GM19372 (cell line): ENCODE measurements at regions not wholly inside any gene's neighbourhood (a gene's known extent, or its start where the extent isn't known, plus 50 kb on each side); places are given as distances from the start of the nearest gene placed in this dataset.
"Not testable (repeated sequence)": the region's sequence is repeated elsewhere in the genome, so short reads cannot be mapped to it uniquely, and the experiment has no call there.

Source experiments
- ATAC-seq: cut with Tn5 transposase; IDR thresholded peaks from one replicate; pipeline ENCODE4 v1.9.1; 2021; ENCODE audit warnings: mild to moderate bottlenecking, low read depth, moderate library complexity; ENCODE audit not compliant: unreplicated experiment

- ATAC-seq, result no peak
These were observed 138.6 kb downstream of the ARL4A start for GRCh38 chr7:12826079-12826478.

- no peak for ATAC-seq
These were observed 139.9 kb downstream of the ARL4A start for GRCh38 chr7:12827219-12827821.

- no peak for ATAC-seq
These were observed 140.5 kb downstream of the ARL4A start for GRCh38 chr7:12827920-12828319.

GRCh38 chr7:12831024-12831423, 143.6 kb downstream of the ARL4A start:
- no peak for ATAC-seq

GRCh38 chr7:12833829-12834228, 146.4 kb downstream of the ARL4A start:
- no peak for ATAC-seq

- no peak for ATAC-seq
These were observed 147.3 kb downstream of the ARL4A start for GRCh38 chr7:12834782-12835181.

- no peak for ATAC-seq
These were observed 152.2 kb downstream of the ARL4A start for GRCh38 chr7:12839508-12840153.

GRCh38 chr7:12844732-12845131, 157.3 kb downstream of the ARL4A start:
- ATAC-seq, result not testable (repeated sequence)

- no peak for ATAC-seq
These were observed 159.6 kb downstream of the ARL4A start for GRCh38 chr7:12847001-12847400.

GRCh38 chr7:12851142-12851541, 163.7 kb downstream of the ARL4A start:
- no peak for ATAC-seq

- no peak for ATAC-seq
These were observed 164.4 kb downstream of the ARL4A start for GRCh38 chr7:12851841-12852240.

GRCh38 chr7:12855036-12855435, 167.6 kb downstream of the ARL4A start:
- ATAC-seq, result no peak

GRCh38 chr7:12859761-12860160, 172.3 kb downstream of the ARL4A start:
- no peak for ATAC-seq

- no peak for ATAC-seq
These were observed 173.6 kb downstream of the ARL4A start for GRCh38 chr7:12861070-12861469.

GRCh38 chr7:12862146-12862545, 174.7 kb downstream of the ARL4A start:
- no peak for ATAC-seq

- ATAC-seq, result no peak
These were observed 177.1 kb downstream of the ARL4A start for GRCh38 chr7:12864470-12865046.

- no peak for ATAC-seq
These were observed 178.2 kb downstream of the ARL4A start for GRCh38 chr7:12865593-12865992.

GRCh38 chr7:12866207-12866606, 178.8 kb downstream of the ARL4A start:
- ATAC-seq, result no peak

- ATAC-seq, result no peak
These were observed 180.6 kb downstream of the ARL4A start for GRCh38 chr7:12868027-12868426.

GRCh38 chr7:12870219-12870618, 182.8 kb downstream of the ARL4A start:
- no peak for ATAC-seq

- no peak for ATAC-seq
These were observed 185.1 kb downstream of the ARL4A start for GRCh38 chr7:12872487-12872886.

GRCh38 chr7:12873571-12873970, 186.1 kb downstream of the ARL4A start:
- ATAC-seq, result no peak
